ENCODE measurements at regions not wholly inside any gene's neighbourhood (a gene's known extent, or its start where the extent isn't known, plus 50 kb on each side); places are given as distances from the start of the nearest gene placed in this dataset.

DNA sequence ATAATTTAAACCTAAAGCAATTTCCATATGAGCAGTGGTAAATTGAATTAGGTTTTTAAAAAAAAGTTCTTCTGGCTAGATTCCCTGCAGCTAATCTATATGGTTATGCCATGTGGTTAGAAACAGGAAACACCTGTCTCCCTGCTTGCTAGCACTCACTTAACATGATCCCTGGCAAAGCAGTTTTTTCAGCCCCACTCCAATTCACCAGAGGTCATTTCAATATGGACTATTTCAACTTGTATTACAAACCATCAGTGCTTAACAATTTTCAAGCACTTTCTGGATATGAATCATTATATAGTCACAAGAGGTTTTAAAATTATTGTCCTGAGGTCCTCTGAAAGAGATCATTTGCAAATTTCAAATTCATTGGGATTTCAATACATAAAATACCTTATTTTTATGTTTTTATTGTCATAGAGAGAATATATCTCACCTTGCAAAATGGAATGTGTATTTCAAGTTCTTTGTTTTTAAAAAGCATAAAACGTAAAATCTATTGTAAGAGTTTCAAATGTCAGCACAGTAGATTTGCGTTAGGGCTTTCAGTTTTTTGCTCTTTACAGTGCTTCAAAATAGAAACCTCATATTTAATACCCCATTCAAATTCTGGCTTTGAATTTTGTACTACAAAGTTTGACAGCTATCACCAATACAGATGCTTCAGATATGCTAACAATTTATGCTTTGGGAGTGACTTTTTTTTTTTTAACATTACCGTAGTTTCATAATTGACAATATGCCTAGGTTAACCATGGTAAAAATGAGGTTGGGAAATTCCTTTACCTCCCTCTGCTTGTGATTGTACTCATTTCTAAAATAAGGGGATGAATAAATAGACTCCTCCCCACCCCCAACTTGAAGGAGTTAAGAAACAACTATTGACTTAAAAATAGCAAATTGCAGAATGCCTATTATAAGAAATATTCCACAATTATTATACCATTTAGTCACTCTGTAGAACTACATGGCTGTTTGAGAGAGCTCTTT lies 117.5 kb upstream of the HGF start:
- Histone ChIP-seq H3K36me3 (no peaks in the 10 kb centered on the region), H3K4me3 (no peak overlapping the region), H3K4me1 (no peaks in the 10 kb centered on the region), H3K27ac (no peak overlapping the region), H3K27me3 (no peaks in the 10 kb centered on the region), H3K9me3 (no peaks in the 10 kb centered on the region)
- 66% methylated on average over 3 of the region's 3 CpGs for WGBS
- no peak for DNase-seq (ENCODE audit: low spot score in 2 of 2)
- TF ChIP-seq EP300 (IDR thresholded peaks at IDR 0.05), result no peak
- TF ChIP-seq CTCF (IDR thresholded peaks at IDR 0.05), result no peak
- TF ChIP-seq POLR2A (IDR thresholded peaks at IDR 0.05), result no peak
- TF ChIP-seq POLR2AphosphoS5 (IDR thresholded peaks at IDR 0.05), result no peak

DNA sequence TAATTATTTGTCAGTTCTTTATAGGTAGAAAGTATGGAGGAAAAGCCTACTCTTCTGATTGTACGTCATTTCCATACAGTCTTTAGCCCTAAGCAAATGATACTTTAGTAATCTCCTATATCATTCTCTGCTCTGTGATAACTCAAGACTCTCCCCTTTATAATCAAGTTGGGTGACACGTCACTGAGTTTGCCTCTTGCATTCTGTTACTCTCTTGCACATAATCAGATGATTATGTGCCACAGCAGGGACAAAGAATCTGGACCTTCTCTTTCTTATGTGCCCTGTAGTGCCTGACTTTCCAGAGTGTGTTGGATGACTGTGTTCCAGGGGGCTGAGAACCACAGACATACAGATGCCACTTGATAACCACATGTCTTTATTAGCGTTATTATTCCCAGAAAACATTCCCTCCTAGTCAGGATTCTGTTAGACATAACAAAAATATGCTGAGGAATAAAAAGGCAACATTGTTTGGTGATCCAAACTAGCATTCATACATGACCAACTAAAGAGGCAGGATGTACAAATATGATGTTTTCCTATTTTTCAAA lies 116.4 kb upstream of the HGF start:
- DNase-seq (ENCODE audit: low spot score in 2 of 2), result no peak
- Histone ChIP-seq H3K9me3 (no peaks in the 10 kb centered on the region), H3K36me3 (no peaks in the 10 kb centered on the region), H3K4me1 (no peaks in the 10 kb centered on the region), H3K27ac (no peak overlapping the region), H3K27me3 (no peaks in the 10 kb centered on the region), H3K4me3 (no peak overlapping the region)
- TF ChIP-seq POLR2A (IDR thresholded peaks at IDR 0.05) (no peak), POLR2AphosphoS5 (IDR thresholded peaks at IDR 0.05) (no peak), EP300 (IDR thresholded peaks at IDR 0.05) (no peak), CTCF (IDR thresholded peaks at IDR 0.05) (no peak)
- WGBS, result 62% methylated on average over 3 of the region's 3 CpGs

- 66% methylated on average over 3 of the region's 3 CpGs for WGBS
- Histone ChIP-seq H3K27ac (no peak overlapping the region), H3K36me3 (no peaks in the 10 kb centered on the region), H3K4me1 (no peaks in the 10 kb centered on the region), H3K4me3 (no peak overlapping the region), H3K27me3 (no peaks in the 10 kb centered on the region), H3K9me3 (no peaks in the 10 kb centered on the region)
- TF ChIP-seq POLR2AphosphoS5 (IDR thresholded peaks at IDR 0.05), result no peak
- TF ChIP-seq CTCF (IDR thresholded peaks at IDR 0.05), result no peak
- TF ChIP-seq EP300 (IDR thresholded peaks at IDR 0.05), result no peak
- TF ChIP-seq POLR2A (IDR thresholded peaks at IDR 0.05), result no peak
- DNase-seq (ENCODE audit: low spot score in 2 of 2), result no peak
Observed at GRCh38 chr7:81884817-81885216, 115.0 kb upstream of the HGF start.

GRCh38 chr7:81883801-81884393 lies 114.0 kb upstream of the HGF start:
- H3K27ac ChIP-seq, result no peak overlapping the region
- no peaks in the 10 kb centered on the region for H3K4me1 ChIP-seq
- no peaks in the 10 kb centered on the region for H3K27me3 ChIP-seq
- 91% methylated on average over 7 of the region's 7 CpGs for WGBS
- H3K9me3 ChIP-seq, result no peaks in the 10 kb centered on the region
- TF ChIP-seq POLR2AphosphoS5 (IDR thresholded peaks at IDR 0.05), result no peak
- no peak for TF ChIP-seq EP300 (IDR thresholded peaks at IDR 0.05)
- DNase-seq (ENCODE audit: low spot score in 2 of 2), result no peak
- no peak overlapping the region for H3K4me3 ChIP-seq
- no peaks in the 10 kb centered on the region for H3K36me3 ChIP-seq

DNA sequence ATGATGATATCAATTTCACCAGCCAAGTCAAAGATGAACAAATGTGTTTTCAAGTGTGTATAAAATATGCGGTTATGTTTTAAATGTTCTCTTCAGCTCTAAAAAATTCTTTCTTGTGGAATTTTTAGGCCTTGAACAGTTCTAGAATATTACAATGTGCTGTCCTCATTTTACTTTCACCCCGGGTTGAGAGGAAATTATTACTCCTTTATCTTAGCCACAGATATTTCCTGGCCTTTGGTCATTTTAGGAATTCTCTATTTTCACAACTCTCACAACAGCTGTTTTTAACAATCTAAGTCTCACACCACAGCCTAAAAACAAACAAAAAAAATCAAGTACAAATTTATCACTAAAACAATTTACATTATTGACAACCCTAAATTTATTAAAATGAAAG lies 112.2 kb upstream of the HGF start:
- TF ChIP-seq POLR2AphosphoS5 (IDR thresholded peaks at IDR 0.05), result no peak
- no peak for TF ChIP-seq CTCF (IDR thresholded peaks at IDR 0.05)
- no peak for TF ChIP-seq POLR2A (IDR thresholded peaks at IDR 0.05)
- TF ChIP-seq EP300 (IDR thresholded peaks at IDR 0.05), result no peak

More for the DNA sequence above, 112.2 kb upstream of the HGF start:
- Histone ChIP-seq H3K27me3 (no peaks in the 10 kb centered on the region), H3K4me1 (no peaks in the 10 kb centered on the region), H3K4me3 (no peak overlapping the region), H3K9me3 (no peaks in the 10 kb centered on the region), H3K27ac (no peak overlapping the region), H3K36me3 (no peaks in the 10 kb centered on the region)
- no peak for DNase-seq (ENCODE audit: low spot score in 2 of 2)
- WGBS, result 46% methylated on average over 2 of the region's 2 CpGs

Measured in suprapubic skin (tissue), 4 donors.